Stimulated activated CD8-positive, alpha-beta memory T cell treated with anti-CD3 and anti-CD28 coated beads, Interleukin-4, amount 100 ng/mL, for 1 hour (primary cell): ENCODE measurements at regions not wholly inside any gene's neighbourhood (a gene's known extent, or its start where the extent isn't known, plus 50 kb on each side); places are given as distances from the start of the nearest gene placed in this dataset.

Experiments used
- DNase-seq, 2 donors: peaks; one replicate each; pipeline ENCODE4 v3.0.0-alpha.2; 2020; ENCODE audit warnings: low read depth in 2 of 2, low spot score in 1 of 2

DNA sequence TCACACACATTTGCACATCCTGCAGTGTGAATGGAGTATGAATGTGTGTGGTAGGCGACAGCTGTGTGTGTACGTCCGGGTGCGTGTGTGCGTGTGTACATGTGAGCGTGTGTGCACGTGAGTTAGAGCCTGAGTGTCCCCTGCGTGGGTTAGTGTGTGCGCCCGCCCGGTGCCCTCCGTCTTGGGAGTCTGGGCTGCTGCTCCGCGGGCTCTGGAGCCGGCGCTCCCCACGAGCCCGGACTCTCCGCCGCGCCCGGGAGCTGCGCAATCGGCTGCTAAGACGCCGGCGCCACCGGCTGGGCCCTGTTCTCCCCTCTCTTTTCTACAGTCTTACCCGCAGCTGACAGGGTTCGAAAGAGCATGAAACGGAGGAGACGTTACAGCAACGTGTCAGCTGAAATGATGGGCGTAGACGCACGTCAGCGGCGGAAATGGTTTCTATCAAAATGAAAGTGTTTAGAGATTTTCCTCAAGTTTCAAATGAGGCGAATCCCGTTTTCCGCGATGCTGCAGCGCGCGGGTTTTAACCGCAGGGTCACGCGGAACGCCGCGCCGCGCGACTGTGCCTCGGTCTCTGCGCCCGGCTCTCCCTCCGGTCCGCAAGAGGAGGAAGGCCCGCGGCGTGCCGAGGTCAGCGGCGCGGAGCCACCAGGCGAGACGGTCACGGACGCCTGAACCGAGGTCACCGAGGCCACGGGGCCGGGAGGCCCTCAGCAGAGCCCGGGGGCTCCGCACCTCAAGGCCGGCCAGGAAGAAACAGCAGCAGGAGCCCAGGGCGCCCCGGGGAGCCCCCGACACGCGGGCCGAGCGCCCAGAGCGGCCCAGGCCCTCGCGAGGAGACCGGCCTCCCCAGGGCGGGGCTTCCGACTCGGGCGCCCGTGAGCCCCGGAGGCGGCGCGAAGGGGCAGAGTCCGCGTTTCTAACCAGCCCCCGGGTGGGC, 95.3 kb upstream of the BHLHE23 start:
- DNase-seq = peak; percentile 11 to 17

DNA sequence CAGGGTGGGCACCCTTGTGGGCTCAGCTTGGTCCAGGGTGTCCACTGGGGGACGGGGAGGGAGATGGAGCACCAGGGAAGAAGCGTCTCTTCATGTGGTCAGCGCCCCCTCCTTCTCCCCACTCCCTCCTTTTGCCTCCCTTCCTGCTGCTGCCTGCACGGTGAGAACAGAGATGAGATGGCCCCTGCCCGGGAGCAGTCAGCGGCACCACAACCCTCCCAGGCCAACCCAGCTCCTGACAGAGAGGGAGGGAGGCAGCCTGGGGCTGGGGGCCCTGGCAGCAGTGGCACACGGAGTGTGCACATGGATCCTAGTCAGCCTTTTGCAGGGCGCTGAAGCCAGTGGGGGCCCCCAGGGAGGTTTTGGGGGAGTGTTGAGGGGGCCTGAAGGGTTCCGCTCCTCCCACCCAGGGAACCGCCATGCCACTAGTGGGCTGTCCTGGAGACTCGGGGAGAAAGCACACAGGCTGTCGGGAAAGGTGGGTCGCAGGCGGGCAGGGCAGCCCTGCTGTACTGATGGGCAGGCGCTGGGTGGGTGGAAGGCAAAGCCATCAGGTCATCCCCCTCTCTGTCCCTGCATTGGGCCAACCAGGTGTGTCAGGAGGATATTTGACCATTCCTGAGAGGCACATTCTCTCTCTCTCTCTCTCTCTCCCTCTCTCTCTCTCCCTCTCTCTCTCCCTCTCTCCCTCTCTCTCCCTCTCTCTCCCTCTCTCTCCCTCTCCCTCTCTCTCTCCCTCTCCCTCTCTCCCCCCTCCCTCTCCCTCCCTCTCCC, 94.3 kb upstream of the BHLHE23 start:
- no peak for DNase-seq

DNA sequence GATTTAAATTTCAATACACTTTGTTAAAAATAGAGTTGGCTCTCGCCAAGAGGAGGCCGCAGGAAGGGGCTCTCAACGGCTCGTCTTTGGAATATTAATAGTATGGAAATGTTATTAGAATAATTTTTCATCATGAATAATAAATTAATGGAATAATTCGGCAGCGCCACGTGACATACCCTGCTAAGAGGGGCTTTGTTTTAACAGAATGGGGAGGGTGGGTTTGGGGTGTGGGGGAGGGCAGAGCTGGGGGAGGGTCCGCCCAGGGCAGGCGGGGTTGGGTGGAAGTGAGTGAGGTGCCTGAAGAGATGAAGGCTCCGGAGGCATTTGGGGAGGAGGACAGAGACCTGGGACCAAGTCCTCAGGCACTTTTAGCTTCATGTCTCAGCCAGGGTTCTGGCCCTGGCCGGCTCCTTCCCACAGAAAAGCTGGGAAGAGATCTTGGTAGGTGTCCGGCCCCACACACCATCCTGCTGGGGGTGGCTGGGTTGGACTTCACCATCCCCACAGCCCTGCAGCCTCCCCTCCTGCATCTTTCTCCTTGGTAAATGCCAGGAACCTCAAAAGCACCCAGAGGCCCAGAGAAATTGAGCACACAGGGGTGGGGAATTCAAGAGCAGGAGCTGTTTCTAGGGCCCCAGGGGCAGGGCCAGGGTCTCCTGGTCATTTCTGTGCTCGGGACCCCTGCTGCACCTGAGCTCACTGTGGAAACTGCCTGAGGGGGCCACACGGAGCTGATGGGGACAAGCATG, 93.6 kb upstream of the BHLHE23 start:
- DNase-seq = no peak

DNA sequence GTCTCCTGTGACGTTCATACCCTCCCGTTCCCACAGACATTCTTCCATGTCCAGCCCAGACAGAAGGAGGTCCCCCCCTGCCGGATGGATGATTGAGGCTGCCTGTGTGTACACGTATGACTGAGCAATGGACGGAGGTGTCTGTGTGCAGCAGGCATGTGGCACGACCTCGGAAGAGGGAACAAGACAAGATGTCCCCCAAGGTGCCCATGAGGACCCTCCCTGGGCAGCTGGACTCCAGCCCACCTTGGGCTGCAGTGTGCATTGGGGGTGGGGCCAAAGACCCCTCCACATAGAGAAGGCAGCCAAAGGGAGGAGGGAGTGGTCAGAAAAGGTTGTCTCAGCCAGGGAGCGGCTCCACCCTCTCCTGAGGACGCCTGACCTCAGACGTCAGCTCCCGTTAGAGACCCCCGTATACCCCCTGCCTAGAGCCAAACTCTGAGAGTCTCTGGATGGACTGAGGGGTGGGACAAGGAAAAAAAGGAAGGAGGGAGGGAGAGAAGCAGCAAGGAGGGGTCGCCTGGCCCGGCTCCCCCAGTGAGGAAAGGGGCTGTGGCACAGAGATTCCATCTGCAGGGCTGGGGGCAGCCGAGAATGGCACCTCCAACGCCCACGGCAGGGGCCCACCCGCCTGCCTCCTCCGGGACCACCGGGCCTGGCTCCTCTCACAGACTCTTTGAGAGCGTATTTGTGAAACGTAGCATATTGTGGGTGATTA, 92.9 kb upstream of the BHLHE23 start:
- DNase-seq = no peak

DNA sequence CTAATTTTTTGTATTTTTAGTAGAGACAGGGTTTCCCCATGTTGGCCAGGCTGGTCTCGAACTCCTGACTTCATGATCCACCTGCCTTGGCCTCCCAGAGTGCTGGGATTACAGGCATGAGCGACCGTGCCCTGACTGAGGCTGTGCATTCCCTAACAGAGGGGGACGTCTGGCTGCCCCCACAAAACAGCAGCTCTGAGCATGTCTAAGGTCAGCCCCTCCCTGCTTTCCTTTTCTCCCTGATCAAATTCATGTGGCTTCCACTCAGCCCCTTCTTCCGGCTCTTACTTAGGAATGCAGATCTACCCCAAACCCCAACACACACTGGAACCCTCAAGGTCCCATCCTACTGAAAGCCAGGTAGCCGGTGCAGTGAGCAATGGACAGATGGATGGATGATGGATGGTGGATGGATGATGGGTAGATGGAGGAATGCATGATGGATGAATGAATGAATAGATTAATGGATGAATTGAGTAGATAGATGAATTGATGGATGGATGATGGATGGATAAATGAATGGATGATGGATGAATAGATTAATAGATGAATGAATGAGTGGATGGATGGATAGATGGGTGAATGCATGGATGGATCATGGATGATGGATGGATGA, 91.5 kb upstream of the BHLHE23 start:
- DNase-seq = no peak

DNA sequence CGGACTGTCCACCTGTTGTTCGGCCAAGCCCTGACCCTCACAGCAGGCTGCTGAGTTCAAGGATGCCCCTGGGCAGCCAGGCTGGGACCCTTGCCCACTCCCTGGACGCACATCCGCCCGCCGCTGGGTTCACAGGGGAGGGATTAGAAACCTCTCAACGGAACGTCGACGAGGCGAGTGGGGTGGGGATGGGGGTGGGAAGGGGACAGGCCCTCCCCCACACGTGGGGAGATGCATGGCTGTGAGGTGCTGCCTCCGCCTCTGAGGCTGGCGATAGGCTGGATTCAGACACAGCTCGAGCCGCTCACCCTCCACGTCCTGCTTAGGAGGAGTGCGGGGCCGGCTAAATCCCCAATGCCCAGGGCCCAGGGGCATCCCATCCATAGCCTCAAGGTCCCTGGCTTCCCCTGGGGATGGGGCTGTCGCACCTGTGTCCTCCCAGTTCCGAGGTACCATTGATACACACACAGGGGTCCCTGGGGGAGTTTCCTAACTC, 90.6 kb upstream of the BHLHE23 start:
- DNase-seq = no peak

DNA sequence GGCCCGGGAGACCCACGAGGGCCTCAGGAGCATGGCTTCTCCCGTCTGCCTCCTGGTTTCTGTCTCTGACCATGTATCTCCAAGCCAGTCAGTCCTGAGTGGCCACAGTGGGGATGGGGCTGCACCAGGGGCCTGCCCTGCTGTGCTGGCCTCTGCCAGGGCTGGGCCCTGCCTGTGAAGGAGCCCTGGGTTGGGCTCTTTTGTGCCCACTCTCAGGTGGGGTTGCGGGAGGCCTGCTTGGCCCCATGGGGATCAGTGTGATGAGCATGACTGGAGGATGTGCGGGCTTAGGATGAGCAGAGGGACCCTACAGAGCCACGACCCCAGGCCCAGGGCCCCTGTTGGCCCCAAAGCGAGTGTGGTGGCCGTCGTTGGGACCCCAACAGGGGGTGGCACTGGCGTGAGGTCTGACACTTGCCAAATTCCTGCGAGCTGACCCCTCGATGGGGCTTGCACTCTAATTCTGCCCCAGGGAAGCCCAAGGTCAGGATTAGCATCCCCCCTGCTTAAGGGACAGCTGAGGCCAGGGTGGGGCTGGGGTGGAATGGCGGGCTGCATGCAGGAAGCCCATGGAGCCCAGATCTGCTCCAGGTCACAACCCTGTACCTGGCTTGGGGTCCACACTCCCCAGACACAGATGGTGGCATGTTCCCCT, 90.0 kb upstream of the BHLHE23 start:
- DNase-seq = no peak

DNA sequence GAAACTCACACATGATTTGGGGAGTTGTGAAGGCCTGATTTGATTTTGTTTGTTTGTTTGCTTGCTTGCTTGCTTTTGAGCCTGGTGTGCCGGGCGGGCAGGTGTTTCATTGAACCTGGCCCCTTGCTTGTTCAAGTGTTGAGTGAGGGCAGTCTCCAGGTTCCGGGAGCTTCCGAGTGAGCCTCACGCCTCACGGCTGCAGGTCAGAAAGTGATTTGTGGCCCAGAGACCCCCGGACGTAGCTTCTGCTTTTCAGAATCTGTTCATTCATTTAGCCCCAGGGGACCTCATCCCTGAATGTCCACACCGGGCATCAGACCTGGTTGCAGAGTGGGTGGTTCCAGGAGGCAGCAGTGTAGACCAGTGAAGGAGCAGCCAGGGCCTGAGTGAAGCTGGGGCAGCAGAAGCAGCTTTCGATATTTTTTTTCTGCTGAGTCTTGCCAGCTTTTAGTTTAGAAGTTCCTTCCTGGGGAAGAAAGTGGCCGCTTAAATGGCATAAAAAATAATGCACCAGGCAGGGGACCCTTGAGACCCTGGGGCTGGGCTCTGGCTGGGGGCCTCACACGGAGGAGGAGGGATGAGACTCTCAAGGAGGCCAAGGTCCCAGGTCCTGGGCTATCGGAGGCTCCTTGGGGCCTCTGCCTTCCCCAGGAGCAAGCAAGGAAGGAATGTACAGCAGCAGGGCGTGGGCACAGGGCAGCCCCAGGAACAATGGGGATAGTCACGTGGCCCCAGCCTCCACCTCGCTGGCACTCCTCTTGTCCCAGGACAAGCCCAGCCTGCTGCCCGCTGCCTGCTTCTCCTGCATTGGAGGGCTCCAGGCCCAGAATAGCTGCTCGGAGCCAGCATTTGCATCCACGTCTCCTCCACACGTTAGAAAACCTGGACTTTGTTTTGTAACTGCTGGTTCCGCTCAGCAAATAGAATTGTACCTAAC, 89.2 kb upstream of the BHLHE23 start:
- DNase-seq = no peak

DNA sequence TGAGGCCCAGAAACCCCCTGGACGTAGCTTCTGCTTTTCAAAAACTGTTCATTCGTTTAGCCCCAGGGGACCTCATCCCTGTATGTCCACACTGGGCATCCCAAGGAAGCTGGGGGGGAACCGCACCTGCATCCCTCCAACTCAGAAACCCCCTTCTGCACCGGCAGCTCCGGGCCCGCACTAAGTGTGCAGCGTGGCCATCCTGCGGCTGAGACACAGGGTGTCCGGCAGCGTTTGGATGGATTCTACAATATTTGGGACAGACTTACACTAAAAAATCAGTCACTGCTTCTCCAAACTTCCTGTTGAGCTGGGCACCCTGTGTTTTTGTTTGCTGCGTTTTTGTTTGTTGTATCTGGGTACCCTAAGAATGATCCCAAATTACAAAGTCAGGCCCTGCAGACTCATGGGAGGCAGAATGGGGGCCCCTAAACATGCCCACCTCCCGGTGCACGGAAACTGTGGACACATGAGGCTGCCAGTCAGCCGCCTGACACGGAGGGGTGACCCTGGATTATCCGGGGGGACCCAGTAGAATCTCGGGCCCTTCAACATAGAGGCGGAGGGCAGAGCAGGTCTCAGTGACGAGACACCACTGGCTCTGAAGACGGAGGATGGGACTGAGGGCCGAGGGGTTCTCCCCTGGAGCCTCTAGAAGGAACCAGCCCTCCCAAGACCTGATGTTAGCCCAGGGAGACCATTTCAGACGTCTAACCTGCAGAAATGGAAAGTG, 88.2 kb upstream of the BHLHE23 start:
- DNase-seq = no peak

DNA sequence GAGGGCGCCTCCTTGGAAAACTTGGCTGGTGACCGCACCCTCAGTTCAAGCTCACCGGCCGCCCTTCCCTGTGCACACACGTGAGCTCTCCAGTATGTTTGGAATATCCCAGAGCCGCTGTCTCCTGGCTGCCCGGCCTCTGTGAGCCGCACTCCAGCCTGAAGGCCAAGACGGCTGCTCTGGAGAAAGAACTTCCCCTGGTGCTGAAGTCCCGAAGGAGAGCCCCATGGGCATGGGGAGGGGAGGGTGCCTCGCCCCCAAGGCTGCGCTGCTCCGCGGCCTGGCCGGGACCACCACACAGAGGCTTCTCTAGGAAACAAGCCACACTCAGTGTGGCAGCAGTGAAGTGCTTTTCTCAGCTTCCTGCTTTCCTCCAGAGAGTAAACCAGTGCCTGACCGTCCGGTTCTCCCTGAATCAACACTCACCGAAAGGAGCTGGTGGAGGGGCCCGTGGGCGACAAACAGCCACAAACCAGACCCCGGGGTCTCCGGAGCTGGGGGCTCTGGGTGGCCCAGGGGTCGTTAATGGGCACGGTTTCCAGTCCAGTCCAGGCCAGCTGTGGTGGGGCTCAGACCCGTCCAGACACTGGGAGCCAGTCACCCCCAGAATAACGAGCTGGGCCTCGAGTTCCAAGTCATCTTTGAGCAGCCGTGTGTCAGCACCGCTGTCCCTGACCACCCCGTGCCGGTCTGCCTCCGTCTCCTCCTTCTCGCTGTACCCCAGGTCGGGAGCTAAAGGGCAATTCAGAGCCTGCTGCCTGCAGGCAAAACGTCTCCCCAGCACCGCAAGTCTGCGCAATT, 87.4 kb upstream of the BHLHE23 start:
- DNase-seq = no peak

DNA sequence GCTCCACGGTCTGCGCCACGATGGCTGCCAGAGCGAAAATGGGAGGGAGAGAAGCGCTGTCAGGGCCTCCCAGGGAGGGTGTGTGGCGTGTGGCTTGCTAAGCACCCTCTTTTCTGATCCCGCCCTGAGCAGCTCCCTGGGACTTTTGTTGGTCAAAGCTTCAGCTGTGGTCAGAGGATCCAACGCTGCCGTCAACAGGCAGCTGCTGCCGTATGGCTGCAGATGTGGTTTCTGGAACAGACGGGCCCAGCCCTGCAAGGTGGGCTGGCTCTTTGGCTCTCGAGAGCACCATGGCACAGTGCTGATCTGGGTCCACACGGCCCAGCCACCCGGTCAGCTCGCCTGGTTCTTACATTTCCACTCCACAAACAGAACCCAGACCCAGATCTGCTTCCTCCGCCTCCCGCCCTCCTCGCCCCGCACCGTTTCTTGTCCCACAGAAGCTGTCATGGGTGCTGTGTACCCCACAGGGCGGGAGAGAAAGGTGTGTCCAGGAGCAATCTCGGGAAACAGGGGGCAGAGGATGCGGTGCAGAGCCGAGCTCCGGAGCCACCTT, 86.0 kb upstream of the BHLHE23 start:
- DNase-seq = no peak

DNA sequence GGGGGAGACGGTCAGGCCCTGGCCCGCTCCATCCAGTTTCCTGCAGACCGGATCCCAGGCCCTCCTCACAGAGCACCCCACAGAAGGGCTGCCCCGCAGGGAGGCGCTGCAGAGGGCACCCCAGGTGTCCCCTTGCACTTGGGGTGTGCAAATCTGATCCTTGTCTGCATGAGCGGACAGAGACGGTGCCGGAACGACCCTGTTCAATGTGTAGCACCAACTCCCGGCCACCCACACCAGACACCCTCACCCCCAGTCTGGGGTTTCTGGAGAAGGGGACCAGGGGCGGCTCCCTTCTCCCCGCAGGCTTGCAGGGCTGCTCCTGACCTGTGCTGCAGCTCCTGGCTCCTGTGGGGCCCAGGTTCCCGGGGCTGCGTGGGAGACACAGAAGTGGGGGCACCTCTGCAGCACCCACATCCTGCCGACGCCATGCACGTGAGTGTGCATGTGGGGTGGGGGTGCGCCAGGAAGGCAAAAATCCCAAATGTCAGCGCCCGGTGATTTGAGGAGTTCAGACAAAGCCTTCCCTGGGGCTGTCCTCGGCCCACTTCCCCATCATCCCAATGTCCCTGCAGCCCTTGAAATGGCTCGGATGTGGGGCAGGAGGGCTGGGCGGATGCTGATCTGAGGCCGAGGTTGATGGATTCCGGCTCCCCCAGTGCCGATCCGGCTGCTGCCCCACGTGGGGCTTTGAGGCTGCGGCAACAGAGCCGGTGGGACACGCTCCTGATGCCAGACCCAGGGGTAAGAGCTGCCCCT, 85.3 kb upstream of the BHLHE23 start:
- DNase-seq = no peak

DNA sequence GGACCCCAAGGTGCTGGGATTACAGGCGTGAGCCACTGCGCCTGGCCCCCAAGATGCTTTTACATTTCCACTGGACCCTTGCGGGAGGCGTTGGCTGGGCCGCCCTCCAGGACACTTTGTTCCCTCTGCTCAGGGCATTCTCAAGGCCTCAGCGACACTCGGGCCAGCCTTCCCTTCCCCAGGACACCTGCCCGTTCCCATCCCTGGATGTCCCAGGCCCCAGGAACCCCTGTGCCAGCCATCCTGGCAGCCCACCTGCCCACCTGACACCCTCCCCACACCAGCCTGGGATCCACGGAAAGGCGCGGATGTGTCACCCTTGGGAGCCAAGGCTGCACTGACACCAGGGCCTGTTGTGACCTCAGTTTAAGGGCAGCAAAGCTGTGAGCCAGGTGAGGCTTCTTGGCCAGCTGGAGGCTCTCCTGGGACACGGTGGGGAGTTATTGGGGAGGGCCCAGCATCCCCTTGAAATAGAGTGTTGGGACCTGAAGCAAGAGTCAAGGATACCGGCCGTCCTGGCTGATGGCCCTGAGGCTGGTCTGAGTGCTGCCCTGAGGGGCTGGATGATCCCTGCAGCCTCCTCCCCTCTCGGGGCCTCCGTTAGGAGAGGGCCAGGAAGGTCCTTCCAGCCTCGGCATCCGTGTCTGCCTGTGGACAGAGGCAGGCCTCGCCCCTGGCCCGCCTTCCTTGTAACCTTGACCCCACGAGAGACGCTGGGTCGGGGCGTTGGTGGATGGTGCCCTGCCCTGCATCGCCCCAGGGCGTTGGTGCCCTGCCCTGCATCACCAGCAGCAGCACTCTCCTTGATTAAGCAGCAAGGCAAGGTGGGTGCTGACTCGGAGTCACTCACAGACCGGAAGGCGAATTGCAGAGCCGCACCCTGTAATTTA, 84.2 kb upstream of the BHLHE23 start:
- DNase-seq = no peak

DNA sequence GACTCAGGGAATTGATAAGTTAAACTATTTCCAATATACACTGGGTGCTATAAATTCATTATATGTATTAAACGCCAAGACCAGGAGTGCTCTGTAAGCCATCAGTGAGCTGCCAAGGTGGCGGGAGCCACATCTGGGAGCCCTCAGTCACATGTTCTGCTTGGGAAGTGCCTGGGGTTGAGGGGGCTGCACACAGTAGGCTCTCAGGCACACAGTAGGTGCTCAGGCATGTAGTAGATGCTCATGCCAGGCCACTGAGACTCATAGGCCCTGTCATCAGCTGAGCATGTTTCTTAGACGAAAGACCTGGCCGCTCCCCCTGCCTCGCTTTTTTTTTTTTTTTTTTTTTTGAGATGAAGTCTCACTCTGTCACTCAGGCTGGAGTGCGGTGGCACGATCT, 83.3 kb upstream of the BHLHE23 start:
- DNase-seq = no peak
